H9 (cell line): ENCODE measurements at regions not wholly inside any gene's neighbourhood (a gene's known extent, or its start where the extent isn't known, plus 50 kb on each side); places are given as distances from the start of the nearest gene placed in this dataset.

ENCODE experiments used
- DNase-seq: peaks from one replicate; pipeline ENCODE4 v3.0.0-alpha.2; 2017
- H2AFZ ChIP-seq: one replicate; pipeline ENCODE4 v1.6.1; 2013; ENCODE audit warnings: mild to moderate bottlenecking, low read length, control low read depth, moderate library complexity
- H2AK5ac ChIP-seq: 2 replicates; pipeline ENCODE4 v1.6.1; 2013; ENCODE audit warnings: low read length, control low read depth, mixed read lengths; ENCODE audit not compliant: insufficient read length
- H2BK120ac ChIP-seq: one replicate; pipeline ENCODE4 v1.6.1; 2013; ENCODE audit warnings: low read depth, mild to moderate bottlenecking, low read length, control low read depth, inconsistent platforms; ENCODE audit not compliant: poor library complexity, severe bottlenecking
- H2BK12ac ChIP-seq: 2 replicates; pipeline ENCODE4 v1.6.1; 2013; ENCODE audit warnings: low read length, control low read depth, mixed read lengths, low read depth; ENCODE audit not compliant: insufficient read length
- H2BK15ac ChIP-seq: 2 replicates; pipeline ENCODE4 v1.6.1; 2013; ENCODE audit warnings: low read depth, low read length, control low read depth
- H2BK20ac ChIP-seq: one replicate; pipeline ENCODE4 v1.6.1; 2013; ENCODE audit warnings: low read depth, mild to moderate bottlenecking, low read length, control low read depth, inconsistent platforms; ENCODE audit not compliant: poor library complexity, severe bottlenecking
- H2BK5ac ChIP-seq: 2 replicates; pipeline ENCODE4 v1.6.1; 2013; ENCODE audit warnings: low read length, control low read depth, mixed read lengths; ENCODE audit not compliant: insufficient read length
- H3K14ac ChIP-seq: 2 replicates; pipeline ENCODE4 v1.6.1; 2013; ENCODE audit warnings: low read length, control low read depth; ENCODE audit not compliant: insufficient read depth
- H3K18ac ChIP-seq: 2 replicates; pipeline ENCODE4 v1.6.1; 2013; ENCODE audit warnings: low read depth, mild to moderate bottlenecking, mixed read lengths, low read length, control low read depth; ENCODE audit not compliant: insufficient read length
- H3K23ac ChIP-seq: 2 replicates; pipeline ENCODE4 v1.6.1; 2013; ENCODE audit warnings: low read length, control low read depth, mixed read lengths, low read depth; ENCODE audit not compliant: insufficient read length
- H3K23me2 ChIP-seq: 2 replicates; pipeline ENCODE4 v1.6.1; 2013; ENCODE audit warnings: low read depth, mild to moderate bottlenecking, mixed read lengths, low read length, control low read depth; ENCODE audit not compliant: insufficient read length, poor library complexity, severe bottlenecking
- H3K27ac ChIP-seq: 2 replicates; pipeline ENCODE4 v1.5.1; 2013; ENCODE audit warnings: low read length, control low read depth, mixed read lengths, low read depth; ENCODE audit not compliant: insufficient read length
- H3K27me3 ChIP-seq: 2 replicates; pipeline ENCODE4 v1.6.1; 2013; ENCODE audit warnings: low read length, control low read depth, inconsistent platforms; ENCODE audit not compliant: insufficient read depth
- H3K4ac ChIP-seq: 2 replicates; pipeline ENCODE4 v1.6.1; 2013; ENCODE audit warnings: low read depth, mild to moderate bottlenecking, control low read depth, inconsistent platforms, low read length, moderate library complexity
- H3K4me1 ChIP-seq: 2 replicates; pipeline ENCODE4 v1.6.1; 2013; ENCODE audit warnings: low read length, control low read depth, inconsistent platforms; ENCODE audit not compliant: insufficient read depth
- H3K4me2 ChIP-seq: 2 replicates; pipeline ENCODE4 v1.6.1; 2013; ENCODE audit warnings: low read length, control low read depth, mixed read lengths; ENCODE audit not compliant: insufficient read length, insufficient read depth
- H3K56ac ChIP-seq: 2 replicates; pipeline ENCODE4 v1.6.1; 2013; ENCODE audit warnings: low read depth, mild to moderate bottlenecking, mixed read lengths, low read length, control low read depth; ENCODE audit not compliant: insufficient read length
- H3K79me1 ChIP-seq: 2 replicates; pipeline ENCODE4 v1.6.1; 2013; ENCODE audit warnings: low read depth, mild to moderate bottlenecking, moderate library complexity, low read length, control low read depth, inconsistent platforms; ENCODE audit not compliant: insufficient read depth, poor library complexity, severe bottlenecking
- H3K79me2 ChIP-seq: 2 replicates; pipeline ENCODE4 v1.6.1; 2013; ENCODE audit warnings: low read length, control low read depth, inconsistent platforms; ENCODE audit not compliant: insufficient read depth
- H3K9ac ChIP-seq: 2 replicates; pipeline ENCODE4 v1.6.1; 2013; ENCODE audit warnings: low read length, control low read depth, mixed read lengths; ENCODE audit not compliant: insufficient read length; ENCODE audit errors: extremely low read depth
- H3K9me3 ChIP-seq: one replicate; pipeline ENCODE4 v1.6.1; 2013; ENCODE audit warnings: low read depth, low read length, inconsistent platforms; ENCODE audit not compliant: control insufficient read depth
- H3T11ph ChIP-seq: one replicate; pipeline ENCODE4 v1.6.1; 2013; ENCODE audit warnings: mild to moderate bottlenecking, low read length, control low read depth, inconsistent platforms
- H4K20me1 ChIP-seq: one replicate; pipeline ENCODE4 v1.6.1; 2013; ENCODE audit not compliant: control insufficient read depth, insufficient read length, insufficient read depth
- H4K5ac ChIP-seq: 2 replicates; pipeline ENCODE4 v1.6.1; 2013; ENCODE audit warnings: low read depth, mild to moderate bottlenecking, mixed read lengths, low read length, control low read depth; ENCODE audit not compliant: insufficient read length
- H4K8ac ChIP-seq: replicated peaks from 2 replicates; pipeline ENCODE4 v1.6.1; 2013; ENCODE audit warnings: low read length, control low read depth, mixed read lengths, low read depth; ENCODE audit not compliant: insufficient read length
- H4K91ac ChIP-seq: 2 replicates; pipeline ENCODE4 v1.6.1; 2013; ENCODE audit warnings: low read depth, mild to moderate bottlenecking, moderate library complexity, mixed read lengths, low read length, control low read depth; ENCODE audit not compliant: insufficient read length
- H3K27ac Mint-ChIP-seq, 3 experiments: 2 replicates in 2 of 3; 3 replicates in 1 of 3; pipeline ENCODE4 v1.8.0; 2020 to 2021; ENCODE audit warnings: mixed read lengths in 3 of 3, mild to moderate bottlenecking in 1 of 3, moderate library complexity in 1 of 3
- H3K27me3 Mint-ChIP-seq: 2 replicates; pipeline ENCODE4 v1.8.0; 2021; ENCODE audit warnings: low read depth, mild to moderate bottlenecking, moderate library complexity, mixed read lengths
- H3K36me3 Mint-ChIP-seq, 3 experiments: 2 replicates in 2 of 3; 3 replicates in 1 of 3; pipeline ENCODE4 v1.8.0; 2020 to 2021; ENCODE audit warnings: low read depth in 3 of 3, mixed read lengths in 3 of 3; ENCODE audit not compliant: insufficient read depth in 1 of 3
- H3K4me1 Mint-ChIP-seq, 2 experiments: 2 replicates each; pipeline ENCODE4 v1.8.0; 2020; ENCODE audit warnings: mixed read lengths in 2 of 2
- H3K4me3 Mint-ChIP-seq, 2 experiments: 2 replicates in 1 of 2; 3 replicates in 1 of 2; pipeline ENCODE4 v1.8.0; 2020 to 2021; ENCODE audit warnings: mild to moderate bottlenecking in 2 of 2, mixed read lengths in 2 of 2, moderate library complexity in 1 of 2
- H3K9me3 Mint-ChIP-seq, 2 experiments: 2 replicates in 1 of 2; 3 replicates in 1 of 2; pipeline ENCODE4 v1.8.0; 2020; ENCODE audit warnings: mild to moderate bottlenecking in 2 of 2, mixed read lengths in 2 of 2, moderate library complexity in 1 of 2
- CTCF ChIP-seq: fragments of 200-600 bp; sonication (generic); conservative IDR thresholded peaks from 3 replicates; pipeline ENCODE4 v1.8.0; 2021; ENCODE audit warnings: antibody characterized with exemption, mild to moderate bottlenecking
- WGBS: extraction: QIAGEN DNeasy Blood & Tissue Kit; methylation state at CpG from one replicate; pipeline ENCODE4 v1.1.7; 2013; ENCODE audit warnings: missing lambda C conversion rate, low lambda C conversion rate, mixed read lengths; ENCODE audit not compliant: insufficient read length; ENCODE audit errors: extremely low coverage; 5-methylcytosine and 5-hydroxymethylcytosine counted together

- no peak overlapping the region for H3K56ac ChIP-seq
Observed at GRCh38 chr16:6531067-6531466, 801.6 kb upstream of the RBFOX1 start.

More at GRCh38 chr16:6531067-6531466, 801.6 kb upstream of the RBFOX1 start:
- WGBS, result no CpG with 5 or more reads among the region's 3 CpGs
- TF ChIP-seq CTCF, result no peak
- Histone ChIP-seq H2BK15ac (no peak overlapping the region), H3T11ph (no peak overlapping the region), H3K27me3 (no peaks in the 10 kb centered on the region), H3K4me2 (no peak overlapping the region), H2AFZ (no peak overlapping the region), H3K23ac (no peak overlapping the region), H4K5ac (no peak overlapping the region), H3K14ac (no peak overlapping the region), H3K18ac (no peak overlapping the region), H3K79me1 (no peaks in the 10 kb centered on the region), H3K79me2 (no peaks in the 10 kb centered on the region), H3K27ac (no peak overlapping the region), H3K9me3 (no peaks in the 10 kb centered on the region), H2BK20ac (no peak overlapping the region), H4K20me1 (no peaks in the 10 kb centered on the region), H3K23me2 (no peaks in the 10 kb centered on the region), H3K4ac (no peak overlapping the region), H4K8ac (no peak overlapping the region), H4K91ac (no peak overlapping the region), H2BK12ac (no peak overlapping the region), H2BK5ac (no peak overlapping the region), H2AK5ac (no peak overlapping the region), H3K9ac (no peak overlapping the region), H2BK120ac (no peak overlapping the region), H3K4me1 (no peaks in the 10 kb centered on the region)
- H3K4me1 Mint-ChIP-seq, result no peaks in the 10 kb centered on the region
- H3K9me3 Mint-ChIP-seq, result no peaks in the 10 kb centered on the region
- H3K27ac Mint-ChIP-seq, result peak overlapping the region in 1 of 3 experiments; percentile 84; a peak in 1 of 7 replicates
- H3K4me3 Mint-ChIP-seq, result no peak overlapping the region
- H3K27me3 Mint-ChIP-seq, result no peaks in the 10 kb centered on the region
- no peaks in the 10 kb centered on the region for H3K36me3 Mint-ChIP-seq
- no peak for DNase-seq
